Stimulated activated naive CD4-positive, alpha-beta T cell (primary cell): ENCODE measurements at regions not wholly inside any gene's neighbourhood (a gene's known extent, or its start where the extent isn't known, plus 50 kb on each side); places are given as distances from the start of the nearest gene placed in this dataset.

Source experiments
- DNase-seq, 6 experiments: peaks; one replicate each; lab custom pipeline; 2025; lab: John Stamatoyannopoulos, UW

- no peak for DNase-seq
These were observed 125.0 kb upstream of the MEF2A start for GRCh38 chr15:99440551-99441443.

GRCh38 chr15:99441444-99441800 is 124.4 kb upstream of the MEF2A start:
- DNase-seq: no peak

GRCh38 chr15:99441871-99442251 is 123.9 kb upstream of the MEF2A start:
- no peak for DNase-seq

- no peak for DNase-seq
These were observed 123.4 kb upstream of the MEF2A start for GRCh38 chr15:99442252-99442897.

GRCh38 chr15:99443056-99443756 is 122.6 kb upstream of the MEF2A start:
- DNase-seq: no peak

GRCh38 chr15:99443768-99444446 is 121.9 kb upstream of the MEF2A start:
- peak in 3 of 6 experiments; percentile 50 to 68 (median 64) for DNase-seq

GRCh38 chr15:99445272-99445850 is 120.4 kb upstream of the MEF2A start:
- DNase-seq: no peak

GRCh38 chr15:99446565-99447496 is 119.0 kb upstream of the MEF2A start:
- no peak for DNase-seq

- peak in 1 of 6 experiments; percentile 12 for DNase-seq
These were observed 118.0 kb upstream of the MEF2A start for GRCh38 chr15:99447497-99448371.

GRCh38 chr15:99449514-99449913 is 116.3 kb upstream of the MEF2A start:
- no peak for DNase-seq

- DNase-seq: peak in 5 of 6 experiments; percentile 23 to 51 (median 41)
These were observed 114.9 kb upstream of the MEF2A start for GRCh38 chr15:99450896-99451358.

GRCh38 chr15:99451484-99451883 is 114.3 kb upstream of the MEF2A start:
- DNase-seq: no peak

- DNase-seq: no peak
These were observed 113.8 kb upstream of the MEF2A start for GRCh38 chr15:99452010-99452409.

GRCh38 chr15:99452728-99453636 is 112.8 kb upstream of the MEF2A start:
- DNase-seq: no peak

GRCh38 chr15:99453637-99454030 is 112.2 kb upstream of the MEF2A start:
- DNase-seq: no peak

GRCh38 chr15:99454107-99454809 is 111.5 kb upstream of the MEF2A start:
- DNase-seq: no peak

- DNase-seq: no peak
These were observed 110.6 kb upstream of the MEF2A start for GRCh38 chr15:99454941-99455788.
